ENCODE measurements at regions not wholly inside any gene's neighbourhood (a gene's known extent, or its start where the extent isn't known, plus 50 kb on each side); places are given as distances from the start of the nearest gene placed in this dataset.
A peak's percentile ranks its signal among the peaks of the same experiment; 100 is the strongest.
"Not testable (repeated sequence)": the region's sequence is repeated elsewhere in the genome, so short reads cannot be mapped to it uniquely, and the experiment has no call there.

GRCh38 chr4:106541253-106541652 is 172.7 kb upstream of the GIMD1 start:
- TF ChIP-seq CTCF (IDR thresholded peaks at IDR 0.05; ENCODE audit: insufficient read depth, low read length, poor library complexity, severe bottlenecking), result no peak

GRCh38 chr4:106530821-106531220 is 162.2 kb upstream of the GIMD1 start:
- Histone ChIP-seq H3K27me3 (ENCODE audit: control insufficient read depth, insufficient read depth, low read length) (no peaks in the 10 kb centered on the region), H3K4me3 (ENCODE audit: low read depth, low read length) (no peak overlapping the region), H3K36me3 (ENCODE audit: control insufficient read depth, insufficient read depth, low read length) (no peaks in the 10 kb centered on the region)
- no peak for TF ChIP-seq CTCF (IDR thresholded peaks at IDR 0.05; ENCODE audit: insufficient read depth, low read length, poor library complexity, severe bottlenecking)
- no peak for DNase-seq (ENCODE audit: low read depth)

More at GRCh38 chr4:106541253-106541652, 172.7 kb upstream of the GIMD1 start:
- DNase-seq (ENCODE audit: low read depth), result peak; percentile 18
- Histone ChIP-seq H3K4me3 (ENCODE audit: low read depth, low read length) (no peak overlapping the region), H3K27me3 (ENCODE audit: control insufficient read depth, insufficient read depth, low read length) (no peaks in the 10 kb centered on the region), H3K36me3 (ENCODE audit: control insufficient read depth, insufficient read depth, low read length) (no peaks in the 10 kb centered on the region)

- Histone ChIP-seq H3K36me3 (ENCODE audit: control insufficient read depth, insufficient read depth, low read length) (no peaks in the 10 kb centered on the region), H3K27me3 (ENCODE audit: control insufficient read depth, insufficient read depth, low read length) (no peaks in the 10 kb centered on the region), H3K4me3 (ENCODE audit: low read depth, low read length) (no peak overlapping the region)
- no peak for DNase-seq (ENCODE audit: low read depth)
- TF ChIP-seq CTCF (IDR thresholded peaks at IDR 0.05; ENCODE audit: insufficient read depth, low read length, poor library complexity, severe bottlenecking), result no peak
Observed at GRCh38 chr4:106530024-106530361, 161.4 kb upstream of the GIMD1 start.

- Histone ChIP-seq H3K27me3 (ENCODE audit: control insufficient read depth, insufficient read depth, low read length) (no peaks in the 10 kb centered on the region), H3K36me3 (ENCODE audit: control insufficient read depth, insufficient read depth, low read length) (no peaks in the 10 kb centered on the region), H3K4me3 (ENCODE audit: low read depth, low read length) (no peak overlapping the region)
- DNase-seq (ENCODE audit: low read depth), result peak; percentile 14
- TF ChIP-seq CTCF (IDR thresholded peaks at IDR 0.05; ENCODE audit: insufficient read depth, low read length, poor library complexity, severe bottlenecking), result no peak
Observed at GRCh38 chr4:106529348-106530023, 160.9 kb upstream of the GIMD1 start.

GRCh38 chr4:106527316-106527715 is 158.7 kb upstream of the GIMD1 start:
- no peak for TF ChIP-seq CTCF (IDR thresholded peaks at IDR 0.05; ENCODE audit: insufficient read depth, low read length, poor library complexity, severe bottlenecking)
- Histone ChIP-seq H3K36me3 (ENCODE audit: control insufficient read depth, insufficient read depth, low read length) (no peaks in the 10 kb centered on the region), H3K27me3 (ENCODE audit: control insufficient read depth, insufficient read depth, low read length) (no peaks in the 10 kb centered on the region), H3K4me3 (ENCODE audit: low read depth, low read length) (no peak overlapping the region)
- DNase-seq (ENCODE audit: low read depth), result no peak

- H3K4me3 ChIP-seq (ENCODE audit: low read depth, low read length); H3K36me3 ChIP-seq (ENCODE audit: control insufficient read depth, insufficient read depth, low read length); H3K27me3 ChIP-seq (ENCODE audit: control insufficient read depth, insufficient read depth, low read length); DNase-seq (ENCODE audit: low read depth): not testable (repeated sequence)
Observed at GRCh38 chr4:106525425-106525824, 156.8 kb upstream of the GIMD1 start.

GRCh38 chr4:106524772-106525171 is 156.2 kb upstream of the GIMD1 start:
- H3K4me3 ChIP-seq (ENCODE audit: low read depth, low read length); DNase-seq (ENCODE audit: low read depth); H3K36me3 ChIP-seq (ENCODE audit: control insufficient read depth, insufficient read depth, low read length); H3K27me3 ChIP-seq (ENCODE audit: control insufficient read depth, insufficient read depth, low read length): not testable (repeated sequence)
